ENCODE measurements at regions not wholly inside any gene's neighbourhood (a gene's known extent, or its start where the extent isn't known, plus 50 kb on each side); places are given as distances from the start of the nearest gene placed in this dataset.

DNA sequence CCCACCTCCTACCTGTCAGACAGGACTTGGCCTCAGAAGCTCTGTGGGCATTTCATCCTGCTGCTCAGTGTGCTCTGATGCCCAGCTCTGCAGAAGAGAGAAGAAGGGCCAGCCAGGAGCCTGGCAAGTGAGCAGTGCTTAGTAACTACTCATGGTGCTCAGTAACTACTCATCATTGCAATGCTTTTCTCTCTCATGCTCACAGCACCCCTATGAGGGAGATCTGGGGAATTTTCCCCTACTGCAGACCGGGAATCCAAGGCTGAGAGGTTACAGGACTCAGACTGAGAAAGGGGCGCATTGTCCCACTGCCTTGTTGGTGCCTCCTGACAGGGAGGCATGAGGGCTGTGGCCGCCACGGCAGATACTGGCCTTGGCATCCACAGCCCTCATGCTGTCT lies 261.1 kb downstream of the C16orf95 start:
- Histone ChIP-seq H3K4me3 (no peak overlapping the region), H3K4me1 (ENCODE audit: low read depth) (no peaks in the 10 kb centered on the region), H3K36me3 (ENCODE audit: low read depth) (no peaks in the 10 kb centered on the region), H3K9me3 (no peaks in the 10 kb centered on the region)
- ATAC-seq (no peak), DNase-seq (no peak)
- intact Hi-C loops (cut with DNase I, micrococcal nuclease), result no loop called here
- TF ChIP-seq, protein P1, sequence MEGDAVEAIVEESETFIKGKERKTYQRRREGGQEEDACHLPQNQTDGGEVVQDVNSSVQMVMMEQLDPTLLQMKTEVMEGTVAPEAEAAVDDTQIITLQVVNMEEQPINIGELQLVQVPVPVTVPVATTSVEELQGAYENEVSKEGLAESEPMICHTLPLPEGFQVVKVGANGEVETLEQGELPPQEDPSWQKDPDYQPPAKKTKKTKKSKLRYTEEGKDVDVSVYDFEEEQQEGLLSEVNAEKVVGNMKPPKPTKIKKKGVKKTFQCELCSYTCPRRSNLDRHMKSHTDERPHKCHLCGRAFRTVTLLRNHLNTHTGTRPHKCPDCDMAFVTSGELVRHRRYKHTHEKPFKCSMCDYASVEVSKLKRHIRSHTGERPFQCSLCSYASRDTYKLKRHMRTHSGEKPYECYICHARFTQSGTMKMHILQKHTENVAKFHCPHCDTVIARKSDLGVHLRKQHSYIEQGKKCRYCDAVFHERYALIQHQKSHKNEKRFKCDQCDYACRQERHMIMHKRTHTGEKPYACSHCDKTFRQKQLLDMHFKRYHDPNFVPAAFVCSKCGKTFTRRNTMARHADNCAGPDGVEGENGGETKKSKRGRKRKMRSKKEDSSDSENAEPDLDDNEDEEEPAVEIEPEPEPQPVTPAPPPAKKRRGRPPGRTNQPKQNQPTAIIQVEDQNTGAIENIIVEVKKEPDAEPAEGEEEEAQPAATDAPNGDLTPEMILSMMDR (IDR thresholded peaks at IDR 0.05), result no peak

DNA sequence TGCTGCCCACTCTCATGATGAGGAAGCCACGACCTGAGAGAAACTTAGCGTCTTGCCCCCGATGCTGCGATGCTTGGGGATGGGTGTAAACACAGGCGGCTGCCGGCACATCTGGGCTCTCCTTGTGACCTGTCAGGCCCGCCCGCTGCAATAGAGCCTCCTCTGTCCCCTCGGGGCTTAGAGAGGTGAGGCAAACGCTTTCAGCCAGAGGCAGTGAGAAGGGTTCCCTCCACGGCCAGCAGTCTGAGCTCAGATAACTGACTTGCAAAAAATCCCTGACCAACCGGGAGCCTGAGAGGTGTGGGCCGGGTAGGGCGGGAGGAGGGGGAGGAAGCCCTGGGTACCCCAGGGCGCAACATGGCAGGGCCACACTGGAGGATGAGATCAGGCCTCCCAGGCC lies 260.6 kb downstream of the C16orf95 start:
- ATAC-seq (no peak), DNase-seq (no peak)
- Histone ChIP-seq H3K4me1 (ENCODE audit: low read depth) (no peaks in the 10 kb centered on the region), H3K9me3 (no peaks in the 10 kb centered on the region), H3K36me3 (ENCODE audit: low read depth) (no peaks in the 10 kb centered on the region), H3K4me3 (no peak overlapping the region)
- intact Hi-C loops (cut with DNase I, micrococcal nuclease), result no loop called here
- TF ChIP-seq, protein P1 (IDR thresholded peaks at IDR 0.05), result no peak

DNA sequence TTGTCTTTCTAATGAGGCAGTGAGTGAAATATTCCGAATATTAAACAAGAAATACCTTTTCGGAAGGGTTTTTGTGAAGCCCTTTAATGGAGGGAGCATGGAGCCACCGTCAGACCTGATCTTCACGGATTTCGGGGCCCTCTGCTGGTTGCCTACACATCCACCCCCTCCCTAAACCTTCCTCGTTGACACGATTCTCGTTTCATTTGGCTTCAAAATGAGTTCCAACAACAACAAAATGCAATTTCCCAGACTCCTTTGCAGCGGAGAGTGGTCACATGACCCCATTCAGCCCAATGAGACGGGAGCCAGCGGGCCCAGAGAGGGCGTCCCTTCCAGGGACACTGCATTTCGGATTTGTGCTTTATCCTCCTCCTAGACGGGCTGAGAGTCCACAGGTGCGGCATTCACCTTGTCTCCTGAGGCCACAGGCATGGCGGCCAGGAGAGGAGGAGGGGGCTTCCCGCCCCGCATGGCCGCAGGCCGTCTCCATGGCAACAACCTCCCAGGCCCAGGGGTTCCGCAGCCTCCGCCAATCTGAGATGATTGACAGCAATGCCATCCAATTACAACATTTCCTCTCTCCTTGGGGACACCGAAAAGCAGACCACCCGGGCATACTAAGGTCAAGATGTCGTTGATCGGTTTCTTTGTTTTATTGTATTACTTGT lies 259.8 kb downstream of the C16orf95 start:
- DNase-seq (no peak), ATAC-seq (no peak)
- intact Hi-C loops (cut with DNase I, micrococcal nuclease), result no loop called here
- no peaks in the 10 kb centered on the region for H3K9me3 ChIP-seq
- TF ChIP-seq, protein P1 (IDR thresholded peaks at IDR 0.05), result no peak
- H3K4me1 ChIP-seq (ENCODE audit: low read depth), result no peaks in the 10 kb centered on the region
- no peak overlapping the region for H3K4me3 ChIP-seq
- H3K36me3 ChIP-seq (ENCODE audit: low read depth), result no peaks in the 10 kb centered on the region

DNA sequence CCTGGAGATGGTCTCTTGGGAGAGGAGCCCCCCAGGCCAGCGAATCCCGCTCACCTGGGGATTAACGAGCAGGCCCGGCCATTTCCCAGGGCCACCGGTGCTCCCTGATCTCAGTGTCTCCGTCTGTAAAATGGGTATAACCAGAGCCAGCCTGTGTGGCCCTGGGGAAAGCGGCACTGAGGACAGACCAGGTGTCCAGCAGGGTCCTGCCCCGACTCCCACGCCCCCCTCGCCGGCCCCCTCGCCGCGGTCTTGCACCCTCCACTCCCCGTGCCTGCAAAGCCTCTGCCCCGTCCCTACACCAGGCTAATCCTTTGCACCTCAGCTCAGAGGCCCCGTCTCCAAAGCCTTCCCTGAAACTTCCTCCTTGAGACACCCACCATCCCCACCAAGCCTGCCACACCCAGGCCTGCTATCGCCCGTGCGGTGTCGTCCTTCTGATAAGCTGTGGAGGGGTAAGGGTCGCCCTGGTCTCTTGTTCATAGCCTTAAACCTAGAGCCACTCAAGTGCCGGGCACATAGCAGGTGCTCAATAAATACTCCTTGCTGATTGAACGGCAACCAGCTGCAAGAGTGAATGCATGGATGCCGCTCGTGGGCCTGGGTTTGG lies 259.1 kb downstream of the C16orf95 start:
- intact Hi-C loops (cut with DNase I, micrococcal nuclease), result no loop called here
- TF ChIP-seq, protein P1 (IDR thresholded peaks at IDR 0.05), result no peak
- no peaks in the 10 kb centered on the region for H3K4me1 ChIP-seq (ENCODE audit: low read depth)
- H3K36me3 ChIP-seq (ENCODE audit: low read depth), result no peaks in the 10 kb centered on the region
- no peak overlapping the region for H3K4me3 ChIP-seq
- ATAC-seq (no peak), DNase-seq (no peak)
- no peaks in the 10 kb centered on the region for H3K9me3 ChIP-seq

DNA sequence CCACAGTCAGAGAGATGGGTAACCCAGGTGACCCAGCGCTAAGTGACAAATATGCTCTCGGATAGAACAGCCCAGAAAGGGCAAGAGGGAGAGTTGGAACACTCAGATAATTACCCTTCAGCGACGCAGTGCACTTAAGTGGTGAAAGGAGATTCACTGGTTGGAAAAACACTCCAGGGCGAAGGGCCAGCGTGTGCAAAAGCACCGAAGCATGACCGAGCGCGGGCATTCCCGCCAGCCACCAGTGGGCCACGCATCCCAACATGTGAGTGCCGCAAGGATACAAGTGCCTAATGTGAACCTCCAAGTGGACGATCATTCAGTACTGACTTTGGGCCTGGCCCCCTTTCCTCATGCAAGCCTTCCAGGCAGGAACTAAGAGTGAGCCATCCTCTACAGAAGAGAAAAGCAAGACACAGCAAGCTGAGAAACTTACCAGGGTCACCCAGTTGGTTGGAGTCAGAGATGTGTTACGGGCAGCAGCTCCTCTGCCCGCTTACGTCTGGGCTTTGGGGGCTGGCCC lies 258.4 kb downstream of the C16orf95 start:
- intact Hi-C loops (cut with DNase I, micrococcal nuclease), result no loop called here
- Histone ChIP-seq H3K4me1 (ENCODE audit: low read depth) (no peaks in the 10 kb centered on the region), H3K36me3 (ENCODE audit: low read depth) (no peaks in the 10 kb centered on the region), H3K9me3 (no peaks in the 10 kb centered on the region), H3K4me3 (no peak overlapping the region)
- no peak for DNase-seq
- TF ChIP-seq, protein P1 (IDR thresholded peaks at IDR 0.05), result no peak
- ATAC-seq, result no peak

All from mucosa of descending colon (tissue), 3 donors.